IPS-NIHi7 (cell line): ENCODE measurements at regions not wholly inside any gene's neighbourhood (a gene's known extent, or its start where the extent isn't known, plus 50 kb on each side); places are given as distances from the start of the nearest gene placed in this dataset.

Source experiments
- DNase-seq: peaks from one replicate; pipeline ENCODE4 v3.0.0; 2012; ENCODE audit warnings: mixed read lengths; ENCODE audit errors: extremely low spot score

- DNase-seq = no peak
These were observed 538.8 kb upstream of the ZNF462 start for GRCh38 chr9:106324053-106324585.

- no peak for DNase-seq
These were observed 538.2 kb upstream of the ZNF462 start for GRCh38 chr9:106324591-106325280.

GRCh38 chr9:106326493-106326892, 536.5 kb upstream of the ZNF462 start:
- no peak for DNase-seq

- no peak for DNase-seq
These were observed 529.5 kb upstream of the ZNF462 start for GRCh38 chr9:106333481-106333880.

- no peak for DNase-seq
These were observed 528.9 kb upstream of the ZNF462 start for GRCh38 chr9:106334081-106334480.

GRCh38 chr9:106339882-106340281, 523.1 kb upstream of the ZNF462 start:
- no peak for DNase-seq

- DNase-seq = no peak
These were observed 512.2 kb upstream of the ZNF462 start for GRCh38 chr9:106350777-106351176.

- DNase-seq = no peak
These were observed 506.0 kb upstream of the ZNF462 start for GRCh38 chr9:106356924-106357323.

- DNase-seq = no peak
These were observed 504.6 kb upstream of the ZNF462 start for GRCh38 chr9:106358331-106358730.

- no peak for DNase-seq
These were observed 486.3 kb upstream of the ZNF462 start for GRCh38 chr9:106376689-106377088.

GRCh38 chr9:106383072-106383471, 479.9 kb upstream of the ZNF462 start:
- DNase-seq = no peak

- DNase-seq = no peak
These were observed 475.0 kb upstream of the ZNF462 start for GRCh38 chr9:106387965-106388364.

GRCh38 chr9:106393226-106393625, 469.7 kb upstream of the ZNF462 start:
- no peak for DNase-seq

- no peak for DNase-seq
These were observed 462.8 kb upstream of the ZNF462 start for GRCh38 chr9:106400170-106400569.

- DNase-seq = no peak
These were observed 462.0 kb upstream of the ZNF462 start for GRCh38 chr9:106400950-106401349.

GRCh38 chr9:106403081-106403480, 459.9 kb upstream of the ZNF462 start:
- DNase-seq = no peak

- no peak for DNase-seq
These were observed 458.8 kb upstream of the ZNF462 start for GRCh38 chr9:106404137-106404536.

- no peak for DNase-seq
These were observed 457.0 kb upstream of the ZNF462 start for GRCh38 chr9:106405871-106406435.

GRCh38 chr9:106414042-106414441, 448.9 kb upstream of the ZNF462 start:
- no peak for DNase-seq

GRCh38 chr9:106417685-106418084, 445.3 kb upstream of the ZNF462 start:
- no peak for DNase-seq

GRCh38 chr9:106419829-106420228, 443.1 kb upstream of the ZNF462 start:
- no peak for DNase-seq

- DNase-seq = no peak
These were observed 442.4 kb upstream of the ZNF462 start for GRCh38 chr9:106420511-106420944.

- no peak for DNase-seq
These were observed 441.2 kb upstream of the ZNF462 start for GRCh38 chr9:106421772-106422171.
